Mesendoderm (in vitro differentiated cells): ENCODE measurements at regions not wholly inside any gene's neighbourhood (a gene's known extent, or its start where the extent isn't known, plus 50 kb on each side); places are given as distances from the start of the nearest gene placed in this dataset.
"Not testable (repeated sequence)": the region's sequence is repeated elsewhere in the genome, so short reads cannot be mapped to it uniquely, and the experiment has no call there.

Experiments
- DNase-seq: peaks from one replicate; pipeline ENCODE4 v3.0.0; 2013
- H2AK5ac ChIP-seq: 2 replicates; pipeline ENCODE4 v1.6.1; 2013; ENCODE audit warnings: low read length, inconsistent platforms
- H2BK120ac ChIP-seq: 2 replicates; pipeline ENCODE4 v1.6.1; 2013; ENCODE audit warnings: low read depth, mild to moderate bottlenecking, low read length, moderate library complexity, mixed read lengths
- H2BK15ac ChIP-seq: replicated peaks from 2 replicates; pipeline ENCODE4 v1.6.1; 2013; ENCODE audit warnings: low read depth, mild to moderate bottlenecking, moderate library complexity
- H2BK5ac ChIP-seq: 2 replicates; pipeline ENCODE4 v1.6.1; 2013; ENCODE audit warnings: low read length, inconsistent platforms
- H3K18ac ChIP-seq: 2 replicates; pipeline ENCODE4 v1.6.1; 2013; ENCODE audit warnings: mild to moderate bottlenecking, low read length, mixed read lengths
- H3K23ac ChIP-seq: one replicate; pipeline ENCODE4 v1.6.1; 2013; ENCODE audit warnings: low read length
- H3K27ac ChIP-seq: 2 replicates; pipeline ENCODE4 v1.5.1; 2013; ENCODE audit warnings: low read depth, mild to moderate bottlenecking, inconsistent platforms, low read length, moderate library complexity
- H3K27me3 ChIP-seq: 2 replicates; pipeline ENCODE4 v1.6.1; 2013; ENCODE audit warnings: low read length, control low read depth, mild to moderate bottlenecking, inconsistent platforms; ENCODE audit not compliant: insufficient read depth, poor library complexity
- H3K36me3 ChIP-seq: 2 replicates; pipeline ENCODE4 v1.6.1; 2013; ENCODE audit warnings: low read length, inconsistent platforms; ENCODE audit not compliant: control insufficient read depth, insufficient read depth
- H3K4ac ChIP-seq: one replicate; pipeline ENCODE4 v1.6.1; 2013; ENCODE audit warnings: low read depth, mild to moderate bottlenecking, low read length, moderate library complexity
- H3K4me1 ChIP-seq: 2 replicates; pipeline ENCODE4 v1.6.1; 2013; ENCODE audit warnings: low read depth, low read length, inconsistent platforms; ENCODE audit not compliant: control insufficient read depth
- H3K4me2 ChIP-seq: 2 replicates; pipeline ENCODE4 v1.6.1; 2013; ENCODE audit warnings: low read length
- H3K4me3 ChIP-seq: 2 replicates; pipeline ENCODE4 v1.5.1; 2013; ENCODE audit warnings: mild to moderate bottlenecking, low read length
- H3K56ac ChIP-seq: one replicate; pipeline ENCODE4 v1.6.1; 2013; ENCODE audit warnings: low read length
- H3K79me1 ChIP-seq: 2 replicates; pipeline ENCODE4 v1.6.1; 2013; ENCODE audit warnings: low read length, inconsistent platforms
- H3K79me2 ChIP-seq: 2 replicates; pipeline ENCODE4 v1.6.1; 2013; ENCODE audit warnings: mild to moderate bottlenecking, low read length; ENCODE audit not compliant: control insufficient read depth, insufficient read depth
- H3K9ac ChIP-seq: 2 replicates; pipeline ENCODE4 v1.6.1; 2013; ENCODE audit warnings: low read length, inconsistent platforms
- H4K5ac ChIP-seq: one replicate; pipeline ENCODE4 v1.6.1; 2013; ENCODE audit warnings: low read length
- H4K8ac ChIP-seq: one replicate; pipeline ENCODE4 v1.6.1; 2013; ENCODE audit warnings: low read depth, mild to moderate bottlenecking, control low read depth, low read length, moderate library complexity
- WGBS: extraction: QIAGEN DNeasy Blood & Tissue Kit; methylation state at CpG from one replicate; pipeline ENCODE4 v1.1.7; 2013; ENCODE audit warnings: low lambda C conversion rate, missing lambda C conversion rate; ENCODE audit not compliant: insufficient coverage; ENCODE audit errors: extremely low coverage; 5-methylcytosine and 5-hydroxymethylcytosine counted together

DNA sequence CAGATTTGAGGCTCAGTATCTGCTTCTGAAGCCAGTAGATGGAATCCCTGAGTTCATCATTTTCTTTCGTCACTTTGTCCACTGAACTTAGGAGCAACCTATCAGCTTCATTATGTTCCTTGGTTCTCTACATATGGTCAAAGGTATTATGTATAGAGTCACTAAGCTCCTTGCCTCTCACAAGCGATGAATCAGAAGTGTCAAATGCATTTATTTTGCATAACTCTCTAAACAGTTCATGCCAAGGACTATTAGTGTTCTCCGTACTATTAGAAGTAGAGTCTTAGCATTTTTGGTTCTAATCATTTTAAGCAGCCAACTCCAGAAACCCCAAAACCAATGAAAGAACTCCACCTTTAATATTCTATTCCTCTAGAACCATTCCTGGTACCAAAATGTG, 278.5 kb downstream of the C12orf75 start:
- no CpG with 5 or more reads among the region's 3 CpGs for WGBS
- H4K5ac ChIP-seq, H3K4me2 ChIP-seq, H3K79me1 ChIP-seq, H4K8ac ChIP-seq, H3K4me1 ChIP-seq, H2BK15ac ChIP-seq, H3K18ac ChIP-seq, H2BK120ac ChIP-seq, H2AK5ac ChIP-seq, H3K27ac ChIP-seq, H3K9ac ChIP-seq, H3K4ac ChIP-seq, H3K56ac ChIP-seq, H3K36me3 ChIP-seq, H3K79me2 ChIP-seq, H3K23ac ChIP-seq, H2BK5ac ChIP-seq, H3K4me3 ChIP-seq, DNase-seq, H3K27me3 ChIP-seq: not testable (repeated sequence)

DNA sequence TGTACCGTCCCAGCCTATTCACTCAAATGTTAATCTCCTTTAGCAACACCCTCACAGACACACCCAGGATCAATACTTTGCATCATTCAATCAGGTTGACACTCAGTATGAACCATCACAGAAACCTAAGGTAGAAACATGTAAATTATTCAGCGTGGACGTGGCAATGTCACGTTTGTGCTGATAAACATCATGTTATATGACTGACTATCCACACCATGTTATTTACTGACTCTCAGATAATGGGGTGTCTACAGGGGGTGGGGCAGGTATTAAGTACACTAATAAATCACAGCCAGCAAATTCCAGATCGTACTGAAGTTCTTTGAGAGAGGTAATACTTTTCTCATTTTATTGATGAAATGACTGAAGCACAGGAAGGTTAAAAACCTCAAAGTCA, 280.0 kb downstream of the C12orf75 start:
- no peak for DNase-seq
- WGBS = no CpG with 5 or more reads among the region's 5 CpGs
- H3K9ac ChIP-seq = no peak overlapping the region
- H3K27ac ChIP-seq = no peak overlapping the region
- no peaks in the 10 kb centered on the region for H3K36me3 ChIP-seq
- H4K5ac ChIP-seq = no peak overlapping the region
- no peak overlapping the region for H2BK15ac ChIP-seq
- no peak overlapping the region for H4K8ac ChIP-seq
- H3K4ac ChIP-seq = no peak overlapping the region
- H3K18ac ChIP-seq = no peak overlapping the region
- no peaks in the 10 kb centered on the region for H3K27me3 ChIP-seq
- no peak overlapping the region for H3K23ac ChIP-seq
- H2AK5ac ChIP-seq = no peak overlapping the region
- H2BK5ac ChIP-seq = no peak overlapping the region
- H3K4me2 ChIP-seq = no peak overlapping the region
- H3K4me1 ChIP-seq = no peaks in the 10 kb centered on the region
- no peak overlapping the region for H3K4me3 ChIP-seq
- H3K79me2 ChIP-seq = no peaks in the 10 kb centered on the region
- H2BK120ac ChIP-seq = no peak overlapping the region
- H3K79me1 ChIP-seq = no peaks in the 10 kb centered on the region
- no peak overlapping the region for H3K56ac ChIP-seq

DNA sequence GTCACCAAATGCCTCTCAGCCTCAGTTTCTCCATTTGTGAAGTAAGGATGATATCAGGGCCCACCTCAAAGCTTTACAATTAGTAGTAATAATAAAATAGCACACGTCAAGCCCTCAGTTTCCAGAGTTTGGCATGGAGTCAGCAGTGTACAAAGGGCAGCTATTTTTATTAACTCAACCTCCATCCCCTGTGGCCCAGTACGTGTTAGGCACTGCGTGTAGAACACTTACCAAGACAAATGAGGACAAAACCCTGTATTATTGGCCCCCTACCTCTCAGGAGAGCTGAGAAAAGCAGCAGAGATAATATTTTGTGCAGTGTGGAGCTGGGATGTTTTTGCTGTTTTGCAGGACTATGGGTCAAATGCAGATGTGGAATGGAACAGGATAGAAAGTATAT, 280.8 kb downstream of the C12orf75 start:
- no peaks in the 10 kb centered on the region for H3K27me3 ChIP-seq
- no CpG with 5 or more reads among the region's 3 CpGs for WGBS
- H4K8ac ChIP-seq = no peak overlapping the region
- no peaks in the 10 kb centered on the region for H3K79me2 ChIP-seq
- H3K4me1 ChIP-seq = no peaks in the 10 kb centered on the region
- H3K4me2 ChIP-seq = no peak overlapping the region
- no peak overlapping the region for H2BK5ac ChIP-seq
- H3K4me3 ChIP-seq = no peak overlapping the region
- H3K27ac ChIP-seq = no peak overlapping the region
- H3K9ac ChIP-seq = no peak overlapping the region
- no peak overlapping the region for H3K4ac ChIP-seq
- H2AK5ac ChIP-seq = no peak overlapping the region
- H3K36me3 ChIP-seq = no peaks in the 10 kb centered on the region
- H3K79me1 ChIP-seq = no peaks in the 10 kb centered on the region
- no peak overlapping the region for H3K18ac ChIP-seq
- H2BK15ac ChIP-seq = no peak overlapping the region
- H3K23ac ChIP-seq = no peak overlapping the region
- no peak overlapping the region for H4K5ac ChIP-seq
- H2BK120ac ChIP-seq = no peak overlapping the region
- no peak for DNase-seq
- no peak overlapping the region for H3K56ac ChIP-seq

DNA sequence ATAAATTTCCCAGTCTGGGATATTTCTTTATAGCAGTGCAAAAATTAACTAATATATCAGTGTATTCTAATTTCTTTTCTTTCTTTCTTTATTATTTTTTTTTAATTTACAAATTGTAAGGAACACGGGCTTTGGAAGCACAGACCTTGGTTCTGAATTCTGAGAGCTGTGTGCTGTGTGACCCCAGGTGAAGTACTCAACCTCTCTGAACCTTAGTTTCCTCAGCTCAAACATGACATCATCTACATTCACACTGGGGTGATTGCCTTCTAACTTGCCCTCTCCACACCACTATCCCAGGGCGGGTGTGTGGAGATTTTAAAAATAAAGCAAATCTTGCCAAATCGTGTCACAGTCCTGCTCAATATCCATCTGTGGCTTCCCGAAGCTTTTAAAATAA, 282.8 kb downstream of the C12orf75 start:
- no peak overlapping the region for H2BK5ac ChIP-seq
- no peak overlapping the region for H4K8ac ChIP-seq
- no peak overlapping the region for H3K56ac ChIP-seq
- no peak overlapping the region for H3K4ac ChIP-seq
- no peak overlapping the region for H3K23ac ChIP-seq
- no peak overlapping the region for H4K5ac ChIP-seq
- no peak overlapping the region for H3K18ac ChIP-seq
- no peak overlapping the region for H2BK15ac ChIP-seq
- H2BK120ac ChIP-seq = no peak overlapping the region
- no peak for DNase-seq
- no peak overlapping the region for H2AK5ac ChIP-seq
- no peak overlapping the region for H3K4me2 ChIP-seq
- H3K27me3 ChIP-seq = no peaks in the 10 kb centered on the region
- no peaks in the 10 kb centered on the region for H3K36me3 ChIP-seq
- no peaks in the 10 kb centered on the region for H3K79me1 ChIP-seq
- no peak overlapping the region for H3K4me3 ChIP-seq
- H3K9ac ChIP-seq = no peak overlapping the region
- no peak overlapping the region for H3K27ac ChIP-seq
- no peaks in the 10 kb centered on the region for H3K79me2 ChIP-seq
- no peaks in the 10 kb centered on the region for H3K4me1 ChIP-seq
- no CpG with 5 or more reads among the region's 4 CpGs for WGBS

DNA sequence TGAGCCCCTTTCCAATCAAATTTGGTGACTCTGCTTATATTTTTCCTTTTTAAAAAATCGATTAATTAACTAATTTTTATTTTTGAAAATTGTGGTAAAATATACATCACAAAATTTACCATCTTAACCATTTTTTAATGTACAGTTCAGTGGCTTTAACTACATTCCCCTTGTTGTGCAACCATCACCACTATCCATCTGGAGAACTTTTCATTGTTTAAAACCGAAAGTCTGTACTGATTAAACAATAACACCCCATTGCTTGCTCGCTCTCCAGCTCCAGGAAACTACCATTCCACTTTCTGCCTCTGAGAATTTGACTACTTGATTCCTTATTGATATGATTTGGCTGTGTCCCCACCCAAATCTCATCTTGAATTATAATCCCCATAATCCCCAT, 283.4 kb downstream of the C12orf75 start:
- no peak for DNase-seq
- Histone ChIP-seq H3K36me3 (no peaks in the 10 kb centered on the region), H3K23ac (no peak overlapping the region), H2BK120ac (no peak overlapping the region), H2BK15ac (no peak overlapping the region), H3K18ac (no peak overlapping the region), H2BK5ac (no peak overlapping the region), H3K4me2 (no peak overlapping the region), H4K8ac (no peak overlapping the region), H3K27ac (no peak overlapping the region), H3K27me3 (no peaks in the 10 kb centered on the region), H3K79me1 (no peaks in the 10 kb centered on the region), H3K56ac (no peak overlapping the region), H3K9ac (no peak overlapping the region), H3K4ac (no peak overlapping the region), H4K5ac (no peak overlapping the region), H3K4me1 (no peaks in the 10 kb centered on the region), H2AK5ac (no peak overlapping the region), H3K4me3 (no peak overlapping the region), H3K79me2 (no peaks in the 10 kb centered on the region)
- WGBS = no CpG with 5 or more reads among the region's 3 CpGs

DNA sequence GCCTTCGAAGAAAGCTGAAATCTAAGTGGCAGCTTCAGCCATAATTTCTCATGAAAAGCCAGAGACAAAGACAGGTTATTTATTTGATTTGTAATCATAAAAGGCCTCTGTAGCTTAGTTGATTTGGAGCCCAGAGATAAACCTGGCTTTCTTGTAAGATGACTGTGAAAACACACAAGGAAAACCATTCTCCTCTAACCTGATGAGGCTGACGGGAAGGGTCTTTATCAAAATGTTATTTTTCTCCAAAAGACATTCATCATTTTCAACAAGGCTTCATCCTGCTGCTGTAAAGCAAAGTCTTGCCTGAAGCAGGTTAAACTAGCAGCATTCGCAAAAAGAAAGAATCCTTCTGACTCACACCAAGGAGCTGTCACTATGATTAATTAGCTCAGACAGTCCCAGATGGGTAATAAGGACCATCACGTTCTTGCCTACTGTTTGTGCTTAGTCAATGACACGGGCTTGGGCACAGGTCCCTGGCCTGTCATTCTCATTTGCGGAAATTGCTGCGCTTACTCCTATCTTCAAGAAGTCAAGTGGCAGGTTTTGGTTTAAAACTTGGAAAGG, 286.6 kb downstream of the C12orf75 start:
- H4K8ac ChIP-seq = no peak overlapping the region
- H3K56ac ChIP-seq = no peak overlapping the region
- WGBS = no CpG with 5 or more reads among the region's 7 CpGs
- no peak overlapping the region for H3K4ac ChIP-seq
- no peak overlapping the region for H3K23ac ChIP-seq
- H3K79me1 ChIP-seq = no peaks in the 10 kb centered on the region
- no peak for DNase-seq
- H3K18ac ChIP-seq = no peak overlapping the region
- H2BK5ac ChIP-seq = no peak overlapping the region
- H3K79me2 ChIP-seq = no peaks in the 10 kb centered on the region
- no peak overlapping the region for H2BK120ac ChIP-seq
- no peak overlapping the region for H2AK5ac ChIP-seq
- H3K9ac ChIP-seq = no peak overlapping the region
- H3K27me3 ChIP-seq = no peaks in the 10 kb centered on the region
- no peaks in the 10 kb centered on the region for H3K4me1 ChIP-seq
- no peak overlapping the region for H3K4me2 ChIP-seq
- H3K36me3 ChIP-seq = no peaks in the 10 kb centered on the region
- no peak overlapping the region for H3K27ac ChIP-seq
- no peak overlapping the region for H3K4me3 ChIP-seq
- H2BK15ac ChIP-seq = no peak overlapping the region
- no peak overlapping the region for H4K5ac ChIP-seq
